Inflammatory macrophage treated with lipopolysaccharide for 1 hour (primary cell): ENCODE measurements at regions not wholly inside any gene's neighbourhood (a gene's known extent, or its start where the extent isn't known, plus 50 kb on each side); places are given as distances from the start of the nearest gene placed in this dataset.

ENCODE experiments used
- DNase-seq, 2 donors: peaks; one replicate each; pipeline ENCODE4 v3.0.0-alpha.2; 2020 to 2022

DNA sequence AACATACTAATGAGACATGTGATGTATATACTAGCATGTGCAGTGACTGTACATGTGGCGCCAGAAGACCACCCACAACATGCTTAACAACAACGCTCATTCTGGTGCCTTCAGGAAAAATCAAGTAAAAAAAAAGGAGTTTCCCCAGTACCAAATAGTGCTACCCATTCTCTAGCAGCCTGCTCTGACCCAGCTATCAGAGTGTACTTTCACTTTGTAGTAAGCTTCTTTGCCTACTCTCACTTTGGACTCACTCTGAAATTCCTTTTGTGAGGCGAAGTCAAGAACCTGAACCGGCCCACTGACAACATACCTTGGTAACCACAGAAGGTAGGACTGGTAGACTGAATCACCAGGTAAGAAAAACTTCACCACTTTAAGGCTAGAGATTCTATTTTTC lies 1100.0 kb downstream of the GRIK2 start:
- DNase-seq, result no peak

GRCh38 chr6:102488729-102489128 lies 1095.2 kb downstream of the GRIK2 start:
- DNase-seq, result no peak

DNA sequence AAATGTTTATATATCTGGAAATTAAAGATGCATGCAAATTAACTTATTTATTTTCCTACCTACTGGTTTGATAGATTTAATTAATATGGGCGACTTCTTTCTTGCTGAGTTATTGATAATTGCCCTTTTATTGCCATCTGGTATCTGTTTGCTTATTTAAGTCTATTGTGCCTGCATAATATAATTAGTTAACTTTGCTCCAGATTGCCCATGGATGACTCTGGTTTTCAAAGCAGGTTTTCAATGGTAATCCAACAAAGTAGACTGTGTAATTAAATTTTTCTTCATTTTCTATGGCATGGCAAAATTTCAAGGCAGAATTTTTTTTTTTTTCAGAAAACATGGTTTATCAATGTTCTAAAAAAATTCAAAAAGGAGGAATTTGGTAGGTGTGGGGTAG lies 1092.0 kb downstream of the GRIK2 start:
- no peak for DNase-seq

GRCh38 chr6:102474041-102474807 lies 1080.7 kb downstream of the GRIK2 start:
- no peak for DNase-seq

- DNase-seq, result no peak
Observed at GRCh38 chr6:102458990-102459389, 1065.5 kb downstream of the GRIK2 start.

- DNase-seq, result no peak
Observed at GRCh38 chr6:102438171-102438570, 1044.7 kb downstream of the GRIK2 start.

- no peak for DNase-seq
Observed at GRCh38 chr6:102417368-102417998, 1024.0 kb downstream of the GRIK2 start.

GRCh38 chr6:102415891-102416290 lies 1022.4 kb downstream of the GRIK2 start:
- DNase-seq, result no peak

- no peak for DNase-seq
Observed at GRCh38 chr6:102411796-102412195, 1018.3 kb downstream of the GRIK2 start.

DNA sequence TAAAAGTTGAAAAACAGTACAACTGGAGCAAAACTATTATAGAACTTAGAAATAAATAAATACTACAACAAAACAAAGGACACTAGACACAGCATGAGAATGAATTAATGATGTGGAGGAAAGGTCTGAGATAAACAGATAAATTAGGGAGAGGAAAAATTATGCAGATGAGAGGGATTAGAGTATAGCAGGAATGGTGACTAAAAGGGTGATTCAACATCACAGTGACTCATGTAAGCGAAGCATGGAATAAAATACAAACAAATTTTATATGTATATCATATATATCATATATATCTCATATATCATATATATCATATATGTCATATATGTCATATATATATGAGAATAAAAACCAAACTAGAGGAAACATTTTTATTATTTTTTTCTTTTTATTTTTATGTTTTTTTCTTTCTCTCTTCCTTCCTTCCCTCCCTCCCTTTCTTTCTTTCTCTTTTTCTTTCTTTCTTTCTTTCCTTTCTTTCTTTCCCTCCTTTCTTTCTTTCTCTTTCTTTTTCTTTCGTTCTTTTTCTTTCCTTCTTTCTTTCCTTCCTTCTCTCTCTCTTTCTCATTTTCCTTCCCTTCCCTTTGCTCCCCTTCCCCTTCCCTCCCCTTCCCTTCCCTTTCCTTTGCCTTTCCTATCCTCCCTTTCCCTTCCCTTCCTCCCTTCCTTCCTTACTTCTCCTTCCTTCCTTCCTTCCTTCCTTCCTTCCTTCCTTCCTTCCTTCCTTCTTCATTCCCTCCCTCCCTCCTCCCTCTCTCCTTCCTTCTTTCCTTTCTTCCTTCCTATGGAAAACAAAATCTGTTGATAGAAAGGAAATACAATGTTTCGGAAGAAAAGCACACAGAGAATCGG lies 1014.6 kb downstream of the GRIK2 start:
- no peak for DNase-seq

- DNase-seq, result no peak
Observed at GRCh38 chr6:102405860-102406259, 1012.4 kb downstream of the GRIK2 start.

DNA sequence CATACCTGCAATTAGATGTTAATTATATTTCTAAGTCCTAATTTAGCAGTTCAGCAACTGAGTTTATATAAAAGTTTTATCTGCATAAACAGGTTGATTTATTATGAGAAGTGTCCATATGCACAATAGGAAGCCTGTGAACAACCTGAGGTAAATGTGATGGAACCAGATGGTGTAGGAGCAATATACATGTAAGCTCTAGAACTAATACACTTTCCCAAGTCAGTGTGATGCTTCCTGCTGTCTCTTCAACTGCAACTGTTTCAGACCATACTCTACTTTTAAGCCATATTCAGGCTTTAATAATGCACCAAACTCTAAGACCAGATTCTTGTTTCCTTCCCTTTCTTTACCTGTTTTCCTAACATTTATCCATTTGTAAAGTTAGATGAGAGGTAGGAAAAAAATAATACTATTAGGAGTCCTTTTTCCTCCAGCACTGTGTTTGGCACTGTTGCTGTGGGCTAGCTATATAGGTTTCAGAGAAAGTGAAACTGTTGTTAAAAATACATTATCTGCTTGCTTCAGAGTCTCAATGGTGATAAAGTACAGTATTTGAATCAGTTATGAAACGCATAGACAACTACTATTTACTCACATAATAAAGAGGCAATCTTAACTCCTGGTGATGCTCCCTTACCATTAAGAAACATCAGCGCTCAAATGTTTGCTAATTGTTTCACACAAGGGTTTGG lies 1009.3 kb downstream of the GRIK2 start:
- DNase-seq, result no peak

- no peak for DNase-seq
Observed at GRCh38 chr6:102398788-102399390, 1005.4 kb downstream of the GRIK2 start.

- DNase-seq, result no peak
Observed at GRCh38 chr6:102390541-102390940, 997.0 kb downstream of the GRIK2 start.

DNA sequence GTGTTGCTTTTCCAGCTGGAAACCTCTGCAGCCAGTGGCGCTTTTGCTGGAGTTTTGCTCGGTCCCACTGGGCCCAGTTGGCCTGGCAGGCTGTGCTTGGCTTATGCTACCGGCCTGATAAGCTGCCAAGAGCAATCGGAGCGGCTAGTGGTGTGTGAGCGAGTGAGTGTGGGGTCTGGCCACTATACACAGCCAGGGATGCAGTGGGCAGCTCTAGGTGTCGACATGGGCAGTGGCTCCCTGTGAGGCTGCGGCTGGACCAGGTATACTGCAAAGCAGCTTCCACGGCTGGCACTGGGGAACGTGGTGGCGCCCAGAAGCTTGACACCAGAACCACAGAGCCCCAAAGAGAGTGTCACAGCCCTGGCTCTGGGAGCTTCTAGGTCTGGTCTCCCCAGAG lies 996.5 kb downstream of the GRIK2 start:
- no peak for DNase-seq

GRCh38 chr6:102387326-102388033 lies 994.0 kb downstream of the GRIK2 start:
- DNase-seq, result no peak

DNA sequence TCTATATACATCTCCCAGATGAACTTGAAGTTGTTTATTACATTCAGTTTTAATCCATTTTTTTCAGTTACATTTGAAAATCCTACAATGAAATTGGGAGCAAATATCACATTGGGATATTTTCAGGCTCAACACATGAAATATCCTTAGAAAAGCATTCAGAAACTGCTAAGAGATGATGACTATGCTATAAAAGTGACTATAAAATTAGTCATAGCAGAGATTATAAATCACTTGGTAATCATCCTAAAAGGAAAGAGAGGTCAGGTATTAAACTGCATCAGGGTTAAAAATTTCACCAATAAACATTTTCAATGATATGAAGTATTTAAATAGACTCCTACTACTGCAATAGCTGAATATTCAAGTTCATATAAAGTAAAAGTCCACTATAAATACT lies 987.7 kb downstream of the GRIK2 start:
- no peak for DNase-seq

DNA sequence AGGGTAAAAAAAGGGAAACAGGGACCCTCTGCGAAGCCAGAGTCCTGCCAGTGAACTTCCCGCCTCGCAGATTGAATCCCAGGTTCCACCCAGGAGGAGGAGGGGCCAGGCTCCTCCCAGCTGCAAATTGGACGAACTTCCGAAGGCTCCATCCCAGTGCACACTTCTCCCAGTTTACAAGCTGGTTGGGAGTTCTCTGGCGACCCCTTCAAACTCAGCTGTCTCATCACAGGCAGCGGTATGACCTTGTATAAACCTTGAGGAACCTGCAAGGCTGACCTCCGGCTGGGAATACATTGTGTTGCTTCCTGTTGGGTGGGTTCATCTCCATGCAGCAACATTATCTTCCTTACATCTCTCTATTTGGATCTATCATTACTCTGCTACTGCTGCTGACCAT lies 962.7 kb downstream of the GRIK2 start:
- no peak for DNase-seq

- DNase-seq, result no peak
Observed at GRCh38 chr6:102355578-102355977, 962.1 kb downstream of the GRIK2 start.

- no peak for DNase-seq
Observed at GRCh38 chr6:102352552-102352951, 959.0 kb downstream of the GRIK2 start.

- DNase-seq, result no peak
Observed at GRCh38 chr6:102344769-102345168, 951.3 kb downstream of the GRIK2 start.

DNA sequence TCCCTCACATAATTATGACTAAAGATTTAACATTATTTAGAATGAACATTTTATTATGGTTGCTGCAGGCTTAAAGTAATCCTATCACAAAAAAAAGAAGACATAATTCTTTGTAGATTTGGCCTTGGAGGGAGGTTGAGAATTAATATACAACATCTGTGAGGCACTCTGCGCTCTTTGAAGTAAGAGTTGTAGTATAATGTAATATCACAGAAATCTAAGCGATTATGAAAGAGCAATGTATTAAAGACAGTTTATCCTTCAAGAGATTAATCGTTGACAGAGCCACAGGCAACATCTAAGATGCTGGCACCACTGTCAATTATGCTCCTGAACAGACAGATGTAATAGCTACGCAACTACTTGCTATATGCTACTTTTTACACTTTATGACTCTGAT lies 946.8 kb downstream of the GRIK2 start:
- no peak for DNase-seq
